OCI-LY7 (cell line): ENCODE measurements at regions not wholly inside any gene's neighbourhood (a gene's known extent, or its start where the extent isn't known, plus 50 kb on each side); places are given as distances from the start of the nearest gene placed in this dataset.
"Not testable (repeated sequence)": the region's sequence is repeated elsewhere in the genome, so short reads cannot be mapped to it uniquely, and the experiment has no call there.

Experiments used
- CTCF ChIP-seq: fragments of 200-600 bp; sonication (generic); conservative IDR thresholded peaks from 2 replicates; pipeline ENCODE4 v1.5.1; 2014; ENCODE audit warnings: mild to moderate bottlenecking, antibody characterized with exemption, low read length, moderate library complexity, mixed read lengths
- EZH2phosphoT487 ChIP-seq: fragments of 200-600 bp; sonication (generic); IDR thresholded peaks from 2 replicates; pipeline ENCODE4 v1.6.1; 2018; ENCODE audit warnings: low read depth, borderline replicate concordance, mild to moderate bottlenecking, mixed run types, antibody characterized with exemption, low read length, moderate library complexity, mixed read lengths

- not testable (repeated sequence) for TF ChIP-seq CTCF, EZH2phosphoT487
Observed at GRCh38 chr22:10735075-10735474, 4792.9 kb upstream of the OR11H1 start.
